MG63 (cell line): ENCODE measurements at regions not wholly inside any gene's neighbourhood (a gene's known extent, or its start where the extent isn't known, plus 50 kb on each side); places are given as distances from the start of the nearest gene placed in this dataset.

ENCODE experiments used
- DNase-seq: peaks from one replicate; pipeline ENCODE4 v3.0.0-alpha.2; 2020
- H3K27me3 ChIP-seq: fragments of 250-450 bp; sonication (Bioruptor Pico); 2 replicates; pipeline ENCODE4 v1.5.1; 2020; ENCODE audit warnings: mild to moderate bottlenecking, moderate library complexity
- H3K36me3 ChIP-seq: fragments of 250-450 bp; sonication (Bioruptor Pico); 2 replicates; pipeline ENCODE4 v1.5.1; 2020; ENCODE audit warnings: mild to moderate bottlenecking, moderate library complexity
- H3K4me3 ChIP-seq: fragments of 250-450 bp; sonication (Bioruptor Pico); 2 replicates; pipeline ENCODE4 v1.5.1; 2020; ENCODE audit warnings: mild to moderate bottlenecking, moderate library complexity
- H3K9me3 ChIP-seq: fragments of 250-450 bp; sonication (Bioruptor Pico); 2 replicates; pipeline ENCODE4 v1.5.1; 2020; ENCODE audit warnings: mild to moderate bottlenecking, moderate library complexity

DNA sequence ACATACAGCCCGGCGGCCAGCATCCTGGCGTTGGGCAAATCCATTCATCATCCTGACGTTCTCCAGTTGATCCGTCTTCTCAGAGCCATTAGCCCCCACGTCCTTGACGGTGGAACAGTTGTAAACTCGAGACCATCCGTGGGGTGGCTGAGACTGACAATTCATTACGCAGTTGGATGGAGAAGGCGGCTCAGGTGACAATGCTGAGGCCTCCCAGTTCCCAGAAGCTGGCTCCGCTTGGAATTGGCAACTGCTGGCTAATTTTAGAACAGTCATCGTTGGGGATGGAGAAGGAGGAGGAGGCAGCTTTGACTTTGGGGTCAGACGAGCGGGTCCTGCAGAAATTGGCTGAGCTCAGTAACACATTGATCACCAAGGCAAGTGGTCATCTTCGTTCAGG, 186.5 kb downstream of the PHETA1 start:
- Histone ChIP-seq H3K9me3 (no peaks in the 10 kb centered on the region), H3K27me3 (no peaks in the 10 kb centered on the region; the same call in 1 of the 2 replicates), H3K36me3 (no peaks in the 10 kb centered on the region), H3K4me3 (no peak overlapping the region)
- DNase-seq: no peak

DNA sequence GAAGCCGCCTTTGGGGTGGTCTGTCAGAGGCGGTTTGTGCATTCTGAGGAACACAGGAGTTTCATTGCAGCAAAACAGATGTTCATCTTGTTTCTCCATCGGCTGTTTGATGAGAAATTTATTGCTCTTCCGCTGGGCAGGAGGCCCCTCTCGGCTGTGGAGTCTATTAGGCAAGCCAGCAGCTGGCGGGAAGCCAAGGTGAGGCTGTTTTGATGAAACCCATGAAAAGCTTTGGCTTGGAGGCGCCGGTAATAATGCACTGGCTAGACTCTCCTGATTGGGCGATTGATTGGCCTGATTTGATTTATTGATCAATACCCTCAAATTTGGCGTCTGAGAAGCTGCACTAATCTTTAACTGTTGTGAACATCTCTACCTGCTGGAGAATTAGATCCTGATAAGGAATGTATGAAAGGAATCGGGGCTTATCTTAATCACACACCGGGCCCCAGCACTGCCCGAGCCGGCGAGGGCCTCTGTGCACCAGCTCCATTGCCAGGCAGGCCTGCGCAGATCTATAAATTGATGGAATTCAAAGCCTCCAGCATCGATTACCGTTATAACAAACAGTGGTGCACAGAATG, 187.7 kb downstream of the PHETA1 start:
- no peaks in the 10 kb centered on the region for H3K9me3 ChIP-seq
- DNase-seq: no peak
- H3K27me3 ChIP-seq: peaks cover 2% of the 10 kb centered on the region
- H3K4me3 ChIP-seq: no peak overlapping the region
- H3K36me3 ChIP-seq: no peaks in the 10 kb centered on the region

DNA sequence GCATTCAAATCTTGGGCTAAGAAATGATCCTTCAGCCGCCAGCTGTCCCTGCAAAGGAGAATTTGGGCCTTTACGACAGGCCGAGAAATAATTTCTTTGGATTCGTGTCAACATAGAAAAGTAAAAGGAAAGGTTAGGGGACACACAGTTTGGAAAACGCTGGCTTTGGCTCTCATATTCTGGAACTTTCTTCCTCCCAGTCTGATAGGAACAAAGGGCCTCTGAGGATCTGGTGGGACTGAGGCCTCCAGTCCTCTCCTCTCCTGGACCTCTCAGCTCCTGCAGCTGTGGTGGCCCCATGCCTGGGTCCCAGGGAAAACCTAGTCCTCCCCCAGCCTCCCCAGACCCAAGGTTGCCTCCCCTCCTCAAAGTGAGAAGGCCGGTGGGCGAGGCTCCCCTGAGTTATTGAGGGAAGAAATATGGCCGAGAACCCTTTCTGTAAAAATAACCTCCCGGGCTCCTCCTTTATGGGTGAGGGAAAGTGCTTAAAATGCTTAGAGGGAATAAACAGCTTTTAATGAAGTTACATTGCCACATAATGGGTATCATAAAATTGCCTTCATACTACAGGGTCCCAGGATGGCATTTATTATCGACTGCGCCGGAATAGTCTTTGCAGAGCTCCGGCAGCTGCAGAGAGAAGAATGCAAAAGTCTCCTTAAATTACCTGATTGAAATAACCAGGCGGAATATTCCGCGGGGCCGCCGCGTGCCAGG, 188.3 kb downstream of the PHETA1 start:
- Histone ChIP-seq H3K4me3 (no peak overlapping the region), H3K9me3 (no peaks in the 10 kb centered on the region), H3K27me3 (peaks cover 4% of the 10 kb centered on the region), H3K36me3 (no peaks in the 10 kb centered on the region)
- no peak for DNase-seq

DNA sequence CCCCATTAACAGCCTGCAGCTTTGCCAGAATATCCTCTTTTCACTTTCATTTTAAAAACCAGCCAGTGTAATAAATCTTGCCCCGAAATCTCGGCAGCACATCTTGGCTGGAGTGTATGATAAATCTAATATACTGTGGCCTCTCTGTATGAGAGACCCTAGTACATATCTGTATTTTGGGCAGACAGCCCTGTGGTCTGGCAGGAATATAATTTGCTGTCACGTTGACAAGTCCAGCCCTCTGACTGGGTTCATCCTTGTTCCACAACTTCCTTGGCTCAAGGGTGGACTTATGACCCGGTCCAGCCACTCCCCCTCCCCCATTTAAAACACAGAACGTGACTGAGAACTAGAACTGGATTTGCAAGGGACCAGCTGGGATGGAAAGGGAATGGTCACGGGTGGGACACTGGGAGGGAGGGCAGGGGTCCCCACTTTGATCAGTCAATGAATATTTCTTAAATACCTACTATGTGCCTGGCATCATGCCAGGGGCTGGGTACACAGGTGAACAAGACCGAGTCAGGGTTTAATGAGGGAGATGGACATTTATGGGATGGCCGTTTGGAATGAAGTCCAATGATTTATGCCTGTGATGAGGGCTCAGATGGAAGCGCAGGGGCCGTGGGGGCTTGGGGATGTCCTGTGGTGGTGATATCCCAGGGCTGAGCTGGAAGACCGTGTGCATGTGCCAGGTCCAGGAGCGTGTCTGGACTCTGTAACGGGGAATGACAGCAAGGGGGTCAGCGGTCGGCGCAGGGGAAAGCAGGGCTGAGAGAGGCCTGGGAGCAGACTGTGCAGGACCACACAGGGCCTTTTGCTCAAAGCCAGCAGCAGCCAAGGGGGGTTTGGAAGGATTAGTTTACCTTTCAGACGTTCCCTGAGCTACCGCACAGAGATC, 190.5 kb downstream of the PHETA1 start:
- Histone ChIP-seq H3K36me3 (no peaks in the 10 kb centered on the region), H3K4me3 (no peak overlapping the region), H3K9me3 (no peaks in the 10 kb centered on the region), H3K27me3 (peaks cover 15% of the 10 kb centered on the region)
- DNase-seq: peak; percentile 17

DNA sequence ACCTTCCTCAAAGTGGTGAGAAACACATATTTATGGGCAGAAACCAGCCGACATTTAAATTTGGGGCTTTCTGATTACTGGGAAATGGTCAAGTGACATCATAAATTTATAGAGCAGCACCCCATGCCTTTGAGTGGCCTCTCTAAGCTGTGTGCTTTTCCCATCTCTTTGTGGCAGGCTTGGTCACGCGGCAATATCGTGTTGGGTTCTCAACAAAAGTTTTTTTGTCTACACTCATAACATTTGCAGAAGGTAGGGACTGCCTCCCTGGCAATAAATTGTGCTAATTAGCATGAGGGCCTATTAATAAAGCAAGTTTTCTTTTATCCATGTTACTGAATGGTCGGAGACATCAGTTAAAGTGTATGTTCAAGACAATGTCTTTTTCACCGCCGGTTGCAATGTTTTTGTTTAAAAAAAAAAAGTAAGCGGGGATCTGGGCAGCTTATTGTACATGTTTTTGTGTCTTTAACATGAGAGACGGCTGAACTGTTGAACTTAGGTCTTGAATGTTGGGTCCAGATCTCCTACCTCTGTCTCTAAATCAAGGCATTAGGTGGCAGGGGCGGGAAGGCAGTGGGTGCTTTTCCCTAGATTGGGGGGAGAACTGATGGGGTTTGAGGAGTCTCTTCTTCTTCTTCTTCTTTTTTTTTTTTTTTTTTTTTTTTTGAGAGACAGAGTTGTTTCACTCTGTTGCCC, 193.3 kb downstream of the PHETA1 start:
- DNase-seq: no peak
- Histone ChIP-seq H3K4me3 (no peak overlapping the region), H3K36me3 (no peaks in the 10 kb centered on the region), H3K27me3 (peaks cover 23% of the 10 kb centered on the region), H3K9me3 (no peaks in the 10 kb centered on the region)

DNA sequence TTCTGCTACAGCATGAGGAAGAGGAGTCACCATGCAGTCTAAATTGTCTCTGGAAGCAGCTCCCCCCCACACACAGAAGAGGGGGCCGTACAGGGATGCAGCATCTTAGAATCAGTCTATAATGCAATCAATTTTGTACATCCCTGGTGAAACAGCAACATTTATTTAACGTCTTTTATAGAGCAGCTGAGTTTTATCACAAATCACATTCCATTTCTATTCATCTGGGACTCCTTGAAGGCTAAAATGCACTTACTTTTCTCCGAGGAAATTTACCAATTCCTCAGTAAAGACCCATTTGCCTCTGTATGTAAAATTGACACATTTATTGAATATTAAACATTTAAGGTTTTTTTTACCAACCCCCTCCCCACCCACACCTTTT, 193.9 kb downstream of the PHETA1 start:
- no peaks in the 10 kb centered on the region for H3K36me3 ChIP-seq
- H3K4me3 ChIP-seq: no peak overlapping the region
- H3K27me3 ChIP-seq: peaks cover 23% of the 10 kb centered on the region
- no peaks in the 10 kb centered on the region for H3K9me3 ChIP-seq
- DNase-seq: no peak

DNA sequence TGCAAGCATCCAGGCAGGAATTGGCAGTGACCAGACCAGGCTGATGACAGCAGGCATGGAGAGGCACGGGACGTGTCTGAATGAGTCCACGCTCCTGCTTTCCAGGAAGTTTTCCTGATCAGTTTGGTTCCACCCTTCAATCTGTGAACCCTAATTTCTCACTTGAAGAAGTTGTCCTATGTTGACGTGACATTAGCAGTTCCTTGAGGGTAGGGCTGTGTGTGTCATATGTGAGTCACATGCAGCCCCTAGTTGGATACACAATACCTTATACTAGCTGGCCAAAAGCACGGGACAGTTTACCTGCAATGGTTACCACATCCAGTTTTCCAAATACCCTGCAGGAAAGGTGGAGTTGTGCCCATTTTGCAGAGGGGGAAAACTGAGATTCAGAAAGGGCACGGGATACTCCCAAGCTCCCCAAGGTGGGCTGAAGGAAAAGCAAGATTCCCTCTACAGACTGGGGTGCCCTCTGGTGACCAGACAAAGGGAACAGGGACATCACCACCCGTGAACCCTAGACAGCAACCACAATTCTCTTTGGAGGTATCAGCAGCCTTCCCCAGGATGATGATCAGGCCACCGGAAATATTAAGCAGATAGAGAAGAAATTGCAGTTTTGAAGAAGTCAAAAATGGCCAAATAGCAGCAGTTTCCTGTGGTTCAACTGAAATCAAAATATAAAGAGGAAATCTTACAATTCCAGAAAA, 194.5 kb downstream of the PHETA1 start:
- Histone ChIP-seq H3K27me3 (peaks cover 23% of the 10 kb centered on the region), H3K36me3 (no peaks in the 10 kb centered on the region), H3K4me3 (no peak overlapping the region), H3K9me3 (no peaks in the 10 kb centered on the region)
- no peak for DNase-seq

DNA sequence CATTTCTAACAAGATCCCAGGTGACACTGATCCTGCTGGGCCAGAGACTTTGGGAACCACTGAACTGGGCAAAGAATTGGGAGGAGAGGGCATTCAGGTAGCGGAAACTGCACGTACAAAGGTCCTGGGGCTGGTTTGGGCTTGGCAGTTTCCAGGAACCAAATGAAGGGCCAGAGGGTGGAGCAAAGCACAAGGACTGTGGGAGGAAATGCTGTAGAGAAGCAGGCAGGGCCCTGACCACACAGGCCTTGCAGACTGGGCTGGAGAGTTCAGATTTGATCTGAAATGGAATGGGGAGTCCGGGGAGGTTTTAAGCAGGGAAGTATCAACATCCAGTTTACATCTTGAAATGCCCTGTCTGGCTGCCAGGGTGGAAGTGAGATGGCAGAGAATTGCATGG, 195.1 kb downstream of the PHETA1 start:
- H3K36me3 ChIP-seq: no peaks in the 10 kb centered on the region
- H3K27me3 ChIP-seq: peaks cover 23% of the 10 kb centered on the region
- no peak overlapping the region for H3K4me3 ChIP-seq
- no peaks in the 10 kb centered on the region for H3K9me3 ChIP-seq
- DNase-seq: no peak

DNA sequence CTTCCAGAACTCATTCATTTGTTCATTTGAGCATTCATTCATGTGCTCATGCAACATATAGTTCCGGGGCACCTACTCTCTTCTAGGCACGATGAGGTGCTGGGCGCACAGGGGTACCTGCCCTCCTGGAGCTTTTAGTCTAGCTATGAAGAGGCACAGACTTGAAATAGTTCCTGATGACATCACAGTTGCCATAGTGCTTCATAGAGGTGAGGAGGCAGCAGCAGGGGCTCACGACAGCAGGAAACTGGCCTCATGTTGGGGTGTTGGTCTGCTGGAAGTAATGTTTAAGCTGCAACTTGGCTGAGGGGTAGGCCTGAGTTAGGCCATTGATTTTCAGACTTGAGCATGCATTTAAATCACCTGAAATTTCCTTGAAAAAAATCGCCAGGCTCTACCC, 195.5 kb downstream of the PHETA1 start:
- Histone ChIP-seq H3K4me3 (no peak overlapping the region), H3K9me3 (no peaks in the 10 kb centered on the region), H3K36me3 (no peaks in the 10 kb centered on the region), H3K27me3 (peaks cover 23% of the 10 kb centered on the region)
- DNase-seq: no peak

DNA sequence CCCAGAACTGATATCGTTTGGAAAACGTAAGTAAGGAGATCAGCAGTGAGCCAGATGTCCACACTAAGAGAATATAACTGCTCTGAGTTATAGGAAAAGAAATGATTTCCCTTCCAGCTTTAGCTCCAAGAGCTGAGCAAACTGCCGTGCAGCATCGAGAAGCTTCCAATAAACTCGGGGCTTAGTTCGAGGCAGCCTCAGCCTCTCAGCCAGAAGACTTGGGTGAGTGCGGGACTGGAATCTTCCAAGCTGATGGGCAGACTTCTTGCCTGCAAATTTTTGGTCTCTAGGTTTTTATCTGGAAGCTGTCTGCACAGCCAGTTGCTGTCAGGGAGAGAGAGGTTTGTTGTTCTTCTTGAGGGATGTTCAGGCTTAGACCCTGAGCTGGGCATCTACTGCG, 196.1 kb downstream of the PHETA1 start:
- H3K4me3 ChIP-seq: no peak overlapping the region
- no peak for DNase-seq
- peaks cover 23% of the 10 kb centered on the region for H3K27me3 ChIP-seq
- H3K36me3 ChIP-seq: no peaks in the 10 kb centered on the region
- H3K9me3 ChIP-seq: no peaks in the 10 kb centered on the region

DNA sequence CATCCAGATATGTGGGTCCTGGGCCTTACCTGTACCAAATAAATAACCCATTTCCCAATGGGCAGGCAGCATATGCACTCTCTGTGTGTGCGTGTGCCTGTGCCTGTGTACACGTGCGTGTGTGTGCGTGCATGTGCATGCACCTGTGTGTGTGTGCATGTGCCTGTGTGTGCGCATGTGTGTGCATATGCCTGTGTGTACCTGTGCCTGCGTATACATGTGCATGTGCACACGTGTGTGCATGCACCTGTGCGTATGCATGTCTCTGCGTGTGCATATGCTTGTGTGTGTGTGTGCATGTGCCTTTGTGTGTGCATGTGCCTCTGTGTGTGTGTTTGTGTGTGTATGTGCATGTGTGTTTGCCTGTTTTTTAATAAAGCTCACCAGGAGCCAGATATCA, 197.1 kb downstream of the PHETA1 start:
- H3K36me3 ChIP-seq: no peaks in the 10 kb centered on the region
- no peak overlapping the region for H3K4me3 ChIP-seq
- H3K9me3 ChIP-seq: no peaks in the 10 kb centered on the region
- DNase-seq: no peak
- H3K27me3 ChIP-seq: peaks cover 23% of the 10 kb centered on the region

DNA sequence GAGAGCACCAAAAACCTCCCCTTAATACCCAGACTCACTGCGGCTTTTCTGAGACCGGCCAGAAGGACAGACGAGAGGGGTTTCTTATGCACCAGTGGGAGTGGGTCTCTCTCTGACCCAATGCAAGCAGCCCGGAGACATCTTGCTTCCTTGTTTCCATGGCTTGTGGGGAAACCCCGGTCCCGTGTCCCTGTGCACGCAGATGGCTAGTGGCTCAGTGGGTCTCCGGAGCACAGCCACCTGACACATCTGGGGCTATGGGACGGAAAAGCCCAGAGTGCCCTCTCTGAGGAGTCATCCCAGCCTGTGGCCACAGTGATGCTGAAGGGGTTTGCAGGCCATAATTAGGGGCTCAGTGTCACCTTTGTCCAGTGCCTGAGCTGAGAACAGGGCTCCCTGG, 197.6 kb downstream of the PHETA1 start:
- Histone ChIP-seq H3K27me3 (peaks cover 23% of the 10 kb centered on the region), H3K9me3 (no peaks in the 10 kb centered on the region), H3K4me3 (no peak overlapping the region), H3K36me3 (no peaks in the 10 kb centered on the region)
- DNase-seq: no peak

DNA sequence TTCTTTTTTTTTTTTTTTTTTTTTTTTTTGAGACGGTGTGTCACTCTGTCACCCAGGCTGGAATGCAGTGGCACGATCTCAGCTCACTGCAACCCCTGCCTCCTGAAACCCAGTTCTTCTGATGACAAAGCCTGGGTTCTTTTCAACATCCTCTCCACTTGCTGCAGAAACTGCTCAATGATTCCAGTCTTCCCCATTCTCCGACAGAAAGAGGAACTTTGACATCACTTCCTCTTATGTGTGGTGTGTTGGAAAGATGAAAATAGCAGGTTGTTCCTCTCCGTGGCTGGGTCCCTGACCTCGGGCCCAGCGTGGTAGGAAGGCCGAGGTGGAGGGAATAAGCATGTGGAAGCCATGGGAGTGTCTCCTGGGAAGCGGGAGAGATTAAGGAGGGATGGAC, 198.4 kb downstream of the PHETA1 start:
- H3K27me3 ChIP-seq: peaks cover 19% of the 10 kb centered on the region
- H3K9me3 ChIP-seq: no peaks in the 10 kb centered on the region
- no peak overlapping the region for H3K4me3 ChIP-seq
- no peak for DNase-seq
- H3K36me3 ChIP-seq: no peaks in the 10 kb centered on the region

DNA sequence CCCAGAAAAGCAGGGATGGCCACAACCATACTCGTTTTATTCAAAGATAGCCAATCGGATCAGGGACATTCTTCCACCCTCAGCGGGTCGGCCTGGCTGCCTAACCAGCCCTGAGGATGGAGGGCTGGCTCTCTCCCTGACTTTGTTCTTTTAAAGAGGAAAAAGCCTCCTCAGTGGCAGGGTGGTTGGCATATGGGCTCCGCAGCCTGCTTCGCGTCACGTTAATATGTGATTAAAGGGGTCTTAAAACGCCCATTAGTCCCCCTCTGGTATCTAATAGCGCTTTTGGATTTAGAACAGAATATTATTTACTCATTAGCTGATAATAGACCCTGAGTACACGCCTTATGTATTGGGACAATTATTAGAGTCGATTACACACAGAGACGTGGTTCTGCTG, 199.4 kb downstream of the PHETA1 start:
- no peak for DNase-seq
- no peak overlapping the region for H3K4me3 ChIP-seq
- H3K27me3 ChIP-seq: peaks cover 10% of the 10 kb centered on the region
- H3K36me3 ChIP-seq: no peaks in the 10 kb centered on the region
- H3K9me3 ChIP-seq: no peaks in the 10 kb centered on the region

DNA sequence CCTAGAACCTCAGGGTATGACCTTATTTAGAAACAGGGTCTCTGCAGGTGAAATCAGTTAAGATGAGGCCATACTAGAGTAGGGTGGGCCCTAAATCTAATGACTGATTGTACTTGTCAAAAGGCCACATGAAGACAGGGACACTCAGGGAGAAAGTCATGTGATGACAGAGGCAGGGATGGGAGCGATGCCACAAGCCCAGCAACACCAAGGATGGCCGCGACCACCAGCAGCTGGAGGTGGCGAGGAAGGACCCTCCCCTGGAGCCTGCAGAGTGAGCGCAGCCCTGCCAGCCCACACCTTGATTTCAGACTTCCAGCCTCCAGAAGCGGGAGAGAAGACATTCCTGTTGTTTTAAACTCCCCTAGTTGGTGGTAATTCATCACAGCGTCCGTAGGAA, 199.9 kb downstream of the PHETA1 start:
- Histone ChIP-seq H3K36me3 (no peaks in the 10 kb centered on the region), H3K4me3 (no peak overlapping the region), H3K9me3 (no peaks in the 10 kb centered on the region), H3K27me3 (0 out of 2 replicates have a peak, but pooled peaks cover 8% of the 10 kb centered on the region)
- no peak for DNase-seq
